GM23338 (cell line): ENCODE measurements at regions not wholly inside any gene's neighbourhood (a gene's known extent, or its start where the extent isn't known, plus 50 kb on each side); places are given as distances from the start of the nearest gene placed in this dataset.

ENCODE experiments used
- ATAC-seq: fragments of 200-7000 bp; cut with Tn5 transposase; 3 replicates; pipeline ENCODE4 v1.9.1; 2020
- DNase-seq: peaks from one replicate; pipeline ENCODE4 v3.0.0-alpha.2; 2015; ENCODE audit warnings: low spot score
- H2AFZ ChIP-seq: fragments of 200-600 bp; sonication (generic); 2 replicates; pipeline ENCODE4 v1.8.0; 2016; ENCODE audit warnings: antibody characterized with exemption, mild to moderate bottlenecking, moderate library complexity
- H3F3A ChIP-seq: fragments of 200-600 bp; sonication (generic); replicated peaks from 2 replicates; pipeline ENCODE4 v1.8.0; 2017; ENCODE audit warnings: antibody characterized with exemption, mixed run types, low read depth
- H3K27ac ChIP-seq: fragments of 200-600 bp; sonication (generic); 2 replicates; pipeline ENCODE4 v1.6.1; 2016; ENCODE audit warnings: low read depth
- H3K27me3 ChIP-seq: fragments of 200-600 bp; sonication (generic); 2 replicates; pipeline ENCODE4 v1.8.0; 2016; ENCODE audit warnings: mild to moderate bottlenecking, mixed run types, moderate library complexity; ENCODE audit not compliant: insufficient read depth
- H3K36me3 ChIP-seq: fragments of 200-600 bp; sonication (generic); 2 replicates; pipeline ENCODE4 v1.8.0; 2016; ENCODE audit warnings: mild to moderate bottlenecking; ENCODE audit not compliant: insufficient read depth
- H3K4me1 ChIP-seq: fragments of 200-600 bp; sonication (generic); 2 replicates; pipeline ENCODE4 v1.8.0; 2016; ENCODE audit warnings: mild to moderate bottlenecking, moderate library complexity; ENCODE audit not compliant: insufficient read depth
- H3K4me2 ChIP-seq: fragments of 200-600 bp; sonication (generic); 2 replicates; pipeline ENCODE4 v1.7.1; 2017; ENCODE audit warnings: mixed run types
- H3K4me3 ChIP-seq: fragments of 200-600 bp; sonication (generic); 2 replicates; pipeline ENCODE4 v1.6.1; 2016; ENCODE audit warnings: mixed run types
- H3K79me2 ChIP-seq: fragments of 200-600 bp; sonication (generic); replicated peaks from 2 replicates; pipeline ENCODE4 v1.8.0; 2017; ENCODE audit warnings: mild to moderate bottlenecking; ENCODE audit not compliant: insufficient read depth
- H3K9me2 ChIP-seq: fragments of 200-600 bp; sonication (generic); 2 replicates; pipeline ENCODE4 v1.8.0; 2017; ENCODE audit not compliant: insufficient read depth
- H4K20me1 ChIP-seq: fragments of 200-600 bp; sonication (generic); replicated peaks from 2 replicates; pipeline ENCODE4 v1.8.0; 2017; ENCODE audit warnings: mild to moderate bottlenecking; ENCODE audit not compliant: insufficient read depth
- H3K27ac Mint-ChIP-seq: 2 replicates; pipeline ENCODE4 v1.8.0; 2020; ENCODE audit warnings: inconsistent platforms, mild to moderate bottlenecking, moderate library complexity, mixed read lengths
- H3K27me3 Mint-ChIP-seq: 3 replicates; pipeline ENCODE4 v1.8.0; 2022; ENCODE audit warnings: low read depth, mild to moderate bottlenecking, moderate library complexity, mixed read lengths, inconsistent platforms; ENCODE audit not compliant: insufficient read depth, poor library complexity
- H3K36me3 Mint-ChIP-seq: 3 replicates; pipeline ENCODE4 v1.8.0; 2021; ENCODE audit warnings: low read depth, mild to moderate bottlenecking, inconsistent platforms, moderate library complexity, mixed read lengths
- H3K4me1 Mint-ChIP-seq: 3 replicates; pipeline ENCODE4 v1.8.0; 2020; ENCODE audit warnings: mild to moderate bottlenecking, inconsistent platforms, mixed read lengths
- H3K4me3 Mint-ChIP-seq: 3 replicates; pipeline ENCODE4 v1.8.0; 2021; ENCODE audit warnings: moderate library complexity, mild to moderate bottlenecking, inconsistent platforms, mixed read lengths
- H3K9me3 Mint-ChIP-seq: 3 replicates; pipeline ENCODE4 v1.8.0; 2020; ENCODE audit warnings: moderate library complexity, mild to moderate bottlenecking, inconsistent platforms, mixed read lengths
- CREB1 ChIP-seq: fragments of 250-450 bp; sonication (Bioruptor Pico); IDR thresholded peaks from 2 replicates; pipeline ENCODE4 v1.5.0; 2020; ENCODE audit warnings: low read depth, mild to moderate bottlenecking, moderate library complexity
- CTCF ChIP-seq, 2 experiments: fragments of 200-600 bp in 1 of 2; sonication (generic) in 1 of 2; conservative IDR thresholded peaks; 2 replicates each; pipeline versions ENCODE4 v1.5.1 to v1.6.1; 2016 to 2017; ENCODE audit warnings: antibody characterized with exemption in 2 of 2, low read depth in 2 of 2, mild to moderate bottlenecking in 2 of 2, moderate library complexity in 1 of 2
- EZH2 ChIP-seq: fragments of 200-600 bp; sonication (generic); IDR thresholded peaks from one replicate; pipeline ENCODE4 v1.8.0; 2017; ENCODE audit warnings: antibody characterized with exemption, mild to moderate bottlenecking, low read depth; ENCODE audit not compliant: unreplicated experiment
- EZH2phosphoT487 ChIP-seq: fragments of 200-600 bp; sonication (generic); IDR thresholded peaks from one replicate; pipeline ENCODE4 v1.8.1; 2018; ENCODE audit warnings: antibody characterized with exemption; ENCODE audit not compliant: unreplicated experiment
- JUNB ChIP-seq: IDR thresholded peaks from one replicate; pipeline ENCODE4 v1.6.1; 2016; ENCODE audit warnings: antibody characterized with exemption; ENCODE audit not compliant: unreplicated experiment
- NANOG ChIP-seq: IDR thresholded peaks from 2 replicates; pipeline ENCODE4 v1.6.1; 2016; ENCODE audit warnings: antibody characterized with exemption, borderline replicate concordance
- STAT1 ChIP-seq: IDR thresholded peaks from one replicate; pipeline ENCODE4 v1.6.1; 2016; ENCODE audit warnings: antibody characterized with exemption; ENCODE audit not compliant: unreplicated experiment
- ZNF114 ChIP-seq: fragments of 250-450 bp; sonication (Bioruptor Pico); IDR thresholded peaks from 2 replicates; pipeline ENCODE4 v1.5.0; 2020; ENCODE audit warnings: mild to moderate bottlenecking, moderate library complexity
- ZNF331 ChIP-seq: fragments of 250-450 bp; sonication (Bioruptor Pico); IDR thresholded peaks from 2 replicates; pipeline ENCODE4 v1.5.0; 2020; ENCODE audit warnings: low read depth, mild to moderate bottlenecking, moderate library complexity
- TF ChIP-seq, protein P1 (sequence below): IDR thresholded peaks from one replicate; pipeline ENCODE4 v1.6.1; 2018; ENCODE audit warnings: antibody characterized with exemption; ENCODE audit not compliant: unreplicated experiment

DNA sequence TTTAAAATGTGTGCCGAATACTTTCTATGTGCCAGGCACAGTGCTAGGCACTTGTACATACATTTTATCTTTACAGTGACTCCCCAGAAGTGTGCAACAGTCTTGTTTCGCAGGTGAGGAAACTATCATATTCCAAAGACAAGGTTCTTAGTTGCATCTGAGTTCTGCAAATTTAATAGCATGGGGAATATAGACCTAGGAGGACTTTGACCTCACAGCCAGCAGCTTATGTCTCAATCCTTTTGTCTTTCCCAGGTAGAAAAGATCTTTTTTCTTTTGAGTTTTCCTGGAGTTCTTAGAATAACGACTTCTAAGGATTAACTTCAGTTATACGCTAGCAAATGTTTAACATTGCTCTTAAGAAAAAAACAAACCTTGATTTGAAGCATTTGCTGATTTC, 482.8 kb upstream of the ZMIZ1 start (continued):
- TF ChIP-seq, protein P1, sequence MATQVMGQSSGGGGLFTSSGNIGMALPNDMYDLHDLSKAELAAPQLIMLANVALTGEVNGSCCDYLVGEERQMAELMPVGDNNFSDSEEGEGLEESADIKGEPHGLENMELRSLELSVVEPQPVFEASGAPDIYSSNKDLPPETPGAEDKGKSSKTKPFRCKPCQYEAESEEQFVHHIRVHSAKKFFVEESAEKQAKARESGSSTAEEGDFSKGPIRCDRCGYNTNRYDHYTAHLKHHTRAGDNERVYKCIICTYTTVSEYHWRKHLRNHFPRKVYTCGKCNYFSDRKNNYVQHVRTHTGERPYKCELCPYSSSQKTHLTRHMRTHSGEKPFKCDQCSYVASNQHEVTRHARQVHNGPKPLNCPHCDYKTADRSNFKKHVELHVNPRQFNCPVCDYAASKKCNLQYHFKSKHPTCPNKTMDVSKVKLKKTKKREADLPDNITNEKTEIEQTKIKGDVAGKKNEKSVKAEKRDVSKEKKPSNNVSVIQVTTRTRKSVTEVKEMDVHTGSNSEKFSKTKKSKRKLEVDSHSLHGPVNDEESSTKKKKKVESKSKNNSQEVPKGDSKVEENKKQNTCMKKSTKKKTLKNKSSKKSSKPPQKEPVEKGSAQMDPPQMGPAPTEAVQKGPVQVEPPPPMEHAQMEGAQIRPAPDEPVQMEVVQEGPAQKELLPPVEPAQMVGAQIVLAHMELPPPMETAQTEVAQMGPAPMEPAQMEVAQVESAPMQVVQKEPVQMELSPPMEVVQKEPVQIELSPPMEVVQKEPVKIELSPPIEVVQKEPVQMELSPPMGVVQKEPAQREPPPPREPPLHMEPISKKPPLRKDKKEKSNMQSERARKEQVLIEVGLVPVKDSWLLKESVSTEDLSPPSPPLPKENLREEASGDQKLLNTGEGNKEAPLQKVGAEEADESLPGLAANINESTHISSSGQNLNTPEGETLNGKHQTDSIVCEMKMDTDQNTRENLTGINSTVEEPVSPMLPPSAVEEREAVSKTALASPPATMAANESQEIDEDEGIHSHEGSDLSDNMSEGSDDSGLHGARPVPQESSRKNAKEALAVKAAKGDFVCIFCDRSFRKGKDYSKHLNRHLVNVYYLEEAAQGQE: no peak
- TF ChIP-seq ZNF114 (CRISPR knock-in tag) (no peak), CTCF (conservative IDR thresholded peaks at IDR 0.05; ENCODE audit: low read depth in 2 of 2) (no peak)

DNA sequence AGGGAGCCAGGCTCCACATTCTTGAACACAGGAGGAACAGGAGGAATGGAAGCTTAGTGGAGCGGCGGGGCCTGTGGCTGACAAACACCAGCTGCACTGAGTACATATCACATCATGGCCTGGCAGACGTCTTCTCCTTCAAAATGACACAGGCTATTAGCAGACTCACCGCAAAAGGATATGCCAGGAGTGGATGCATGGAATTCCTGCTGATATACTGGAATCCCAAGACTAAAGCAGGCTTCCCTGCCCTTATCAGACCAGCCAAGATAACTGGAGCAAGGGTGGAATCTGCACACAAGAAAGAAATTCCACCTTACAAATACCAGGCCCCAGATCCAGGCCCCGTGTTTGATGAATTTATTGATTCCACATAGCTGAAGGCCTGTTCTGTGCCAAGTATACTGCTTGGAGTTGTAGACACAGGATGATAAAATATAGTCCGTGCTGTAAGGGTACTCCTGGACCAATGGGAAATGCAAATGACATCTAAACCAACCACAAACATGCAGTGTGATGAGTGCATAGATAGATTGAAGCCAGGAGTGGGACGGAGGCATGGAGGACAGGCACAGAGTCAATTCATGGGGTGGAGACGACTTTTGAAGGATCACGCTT, 480.5 kb upstream of the ZMIZ1 start:
- ATAC-seq: no peak
- peaks cover 3% of the 10 kb centered on the region for H3K27me3 Mint-ChIP-seq
- Histone ChIP-seq H3K79me2 (no peaks in the 10 kb centered on the region), H3K27ac (no peak overlapping the region), H3K36me3 (no peaks in the 10 kb centered on the region), H2AFZ (no peak overlapping the region), H3F3A (no peaks in the 10 kb centered on the region), H3K4me2 (no peak overlapping the region), H3K9me2 (peaks cover 6% of the 10 kb centered on the region; the same call in 1 of the 2 replicates), H3K4me1 (peaks cover 6% of the 10 kb centered on the region; the same call in 1 of the 2 replicates), H4K20me1 (no peaks in the 10 kb centered on the region), H3K4me3 (no peak overlapping the region), H3K27me3 (no peaks in the 10 kb centered on the region)
- DNase-seq: no peak
- no peak overlapping the region for H3K4me3 Mint-ChIP-seq
- no peaks in the 10 kb centered on the region for H3K36me3 Mint-ChIP-seq
- H3K27ac Mint-ChIP-seq: no peak overlapping the region
- peaks cover 3% of the 10 kb centered on the region; the same call in 1 of the 3 replicates for H3K4me1 Mint-ChIP-seq
- peaks cover 5% of the 10 kb centered on the region; the same call in 1 of the 3 replicates for H3K9me3 Mint-ChIP-seq
- TF ChIP-seq EZH2phosphoT487 (no peak), CREB1 (CRISPR knock-in tag) (no peak), EZH2 (no peak), ZNF331 (CRISPR knock-in tag) (no peak), STAT1 (no peak), ZNF114 (CRISPR knock-in tag) (no peak), JUNB (no peak), CTCF (conservative IDR thresholded peaks at IDR 0.05; ENCODE audit: low read depth in 2 of 2) (no peak), NANOG (no peak)
- TF ChIP-seq, protein P1: no peak
